Activated B cell treated with CpG ODN at 0.5 μM for 24 hours (primary cell): ENCODE measurements at regions not wholly inside any gene's neighbourhood (a gene's known extent, or its start where the extent isn't known, plus 50 kb on each side); places are given as distances from the start of the nearest gene placed in this dataset.

ENCODE experiments used
- ATAC-seq: fragments of 200-7000 bp; cut with Tn5 transposase; one replicate; pipeline ENCODE4 v1.10.0; 2021; ENCODE audit warnings: low read depth, mild to moderate bottlenecking, moderate library complexity
- CTCF ChIA-PET: fragments of 350-600 bp; sonication (Branson Sonifier 250); formaldehyde crosslinking; loops from one replicate; lab custom pipeline; 2021; ENCODE audit warnings: antibody characterized with exemption; lab: Charles Lee
- POLR2A ChIA-PET: fragments of 350-600 bp; sonication (Branson Sonifier 250); formaldehyde crosslinking; loops from one replicate; lab custom pipeline; 2021; ENCODE audit warnings: antibody characterized with exemption; lab: Charles Lee
- DNase-seq: peaks from one replicate; pipeline ENCODE4 v3.0.0; 2022
- H3K27ac Mint-ChIP-seq: one replicate; pipeline ENCODE4 v1.8.0; 2020; ENCODE audit warnings: mixed read lengths
- H3K27me3 Mint-ChIP-seq: one replicate; pipeline ENCODE4 v1.8.0; 2021; ENCODE audit warnings: mixed read lengths
- H3K36me3 Mint-ChIP-seq: one replicate; pipeline ENCODE4 v1.8.0; 2021; ENCODE audit warnings: low read depth, mixed read lengths
- H3K4me1 Mint-ChIP-seq: one replicate; pipeline ENCODE4 v1.8.0; 2021; ENCODE audit warnings: mixed read lengths
- H3K4me3 Mint-ChIP-seq: one replicate; pipeline ENCODE4 v1.8.0; 2020; ENCODE audit warnings: mild to moderate bottlenecking, mixed read lengths
- H3K9me3 Mint-ChIP-seq: one replicate; pipeline ENCODE4 v1.8.0; 2020; ENCODE audit warnings: mixed read lengths
- intact Hi-C: fragments of 100-400 bp; cut with micrococcal nuclease; formaldehyde crosslinking; loops from one replicate; pipeline ENCODE4 v1.15.1; 2024
- TF ChIP-seq, protein P1 (sequence below): fragments of 200-600 bp; IDR thresholded peaks from one replicate; pipeline ENCODE4 v1.8.0; 2022; ENCODE audit warnings: antibody characterized with exemption, mild to moderate bottlenecking

DNA sequence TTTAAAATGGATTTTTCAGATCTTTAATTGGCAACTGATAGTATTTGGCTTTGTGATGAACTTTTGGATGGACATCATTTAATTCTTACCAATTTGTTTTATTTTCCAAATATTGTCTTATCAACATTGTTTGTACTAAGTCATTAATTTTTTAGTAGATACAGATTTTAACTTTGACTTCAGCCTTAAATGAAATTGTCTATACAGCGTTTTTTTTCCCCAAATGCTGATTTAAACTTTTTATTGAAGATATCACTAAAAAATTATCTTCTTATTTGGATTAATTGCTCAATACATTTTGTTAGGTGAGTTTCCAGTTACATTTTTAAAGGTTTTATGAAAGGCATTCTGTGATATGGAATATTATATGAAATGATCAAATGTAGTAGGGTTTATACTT lies 123.6 kb upstream of the MMS22L start:
- no peak overlapping the region for H3K4me3 Mint-ChIP-seq
- no peaks in the 10 kb centered on the region for H3K36me3 Mint-ChIP-seq
- DNase-seq (no peak), ATAC-seq (no peak)
- ChIA-PET POLR2A (no interaction called here), CTCF (no interaction called here)
- TF ChIP-seq, protein P1, sequence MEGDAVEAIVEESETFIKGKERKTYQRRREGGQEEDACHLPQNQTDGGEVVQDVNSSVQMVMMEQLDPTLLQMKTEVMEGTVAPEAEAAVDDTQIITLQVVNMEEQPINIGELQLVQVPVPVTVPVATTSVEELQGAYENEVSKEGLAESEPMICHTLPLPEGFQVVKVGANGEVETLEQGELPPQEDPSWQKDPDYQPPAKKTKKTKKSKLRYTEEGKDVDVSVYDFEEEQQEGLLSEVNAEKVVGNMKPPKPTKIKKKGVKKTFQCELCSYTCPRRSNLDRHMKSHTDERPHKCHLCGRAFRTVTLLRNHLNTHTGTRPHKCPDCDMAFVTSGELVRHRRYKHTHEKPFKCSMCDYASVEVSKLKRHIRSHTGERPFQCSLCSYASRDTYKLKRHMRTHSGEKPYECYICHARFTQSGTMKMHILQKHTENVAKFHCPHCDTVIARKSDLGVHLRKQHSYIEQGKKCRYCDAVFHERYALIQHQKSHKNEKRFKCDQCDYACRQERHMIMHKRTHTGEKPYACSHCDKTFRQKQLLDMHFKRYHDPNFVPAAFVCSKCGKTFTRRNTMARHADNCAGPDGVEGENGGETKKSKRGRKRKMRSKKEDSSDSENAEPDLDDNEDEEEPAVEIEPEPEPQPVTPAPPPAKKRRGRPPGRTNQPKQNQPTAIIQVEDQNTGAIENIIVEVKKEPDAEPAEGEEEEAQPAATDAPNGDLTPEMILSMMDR: no peak
- intact Hi-C loops: no loop called here
- no peaks in the 10 kb centered on the region for H3K27me3 Mint-ChIP-seq
- no peak overlapping the region for H3K27ac Mint-ChIP-seq
- no peaks in the 10 kb centered on the region for H3K9me3 Mint-ChIP-seq
- H3K4me1 Mint-ChIP-seq: no peaks in the 10 kb centered on the region

DNA sequence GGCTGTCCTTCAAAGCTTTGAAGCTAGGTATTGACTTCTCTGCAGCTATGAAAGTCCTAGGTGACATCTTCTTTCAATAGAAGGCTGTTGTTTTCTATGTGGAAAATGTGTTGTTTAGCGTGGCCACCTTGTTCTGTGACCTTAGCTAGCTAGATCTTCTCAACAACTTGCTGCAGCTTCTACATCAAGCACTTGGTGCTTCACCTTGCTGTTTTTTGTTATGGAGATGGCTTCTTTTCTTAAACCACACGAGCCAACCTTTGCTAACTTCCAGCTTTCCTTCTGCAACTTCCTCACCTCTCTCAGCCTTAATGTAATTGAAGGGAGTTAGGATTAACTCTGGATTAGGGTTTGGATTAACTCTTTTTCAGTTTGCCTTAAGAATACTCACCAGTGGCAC lies 128.6 kb upstream of the MMS22L start:
- no peak for ATAC-seq
- TF ChIP-seq, protein P1: no peak
- no peak overlapping the region for H3K4me3 Mint-ChIP-seq
- no peaks in the 10 kb centered on the region for H3K9me3 Mint-ChIP-seq
- H3K27ac Mint-ChIP-seq: no peak overlapping the region
- H3K4me1 Mint-ChIP-seq: no peaks in the 10 kb centered on the region
- no peak for DNase-seq
- ChIA-PET CTCF (no interaction called here), POLR2A (no interaction called here)
- no peaks in the 10 kb centered on the region for H3K36me3 Mint-ChIP-seq
- H3K27me3 Mint-ChIP-seq: peaks cover 3% of the 10 kb centered on the region
- intact Hi-C loops: no loop called here

DNA sequence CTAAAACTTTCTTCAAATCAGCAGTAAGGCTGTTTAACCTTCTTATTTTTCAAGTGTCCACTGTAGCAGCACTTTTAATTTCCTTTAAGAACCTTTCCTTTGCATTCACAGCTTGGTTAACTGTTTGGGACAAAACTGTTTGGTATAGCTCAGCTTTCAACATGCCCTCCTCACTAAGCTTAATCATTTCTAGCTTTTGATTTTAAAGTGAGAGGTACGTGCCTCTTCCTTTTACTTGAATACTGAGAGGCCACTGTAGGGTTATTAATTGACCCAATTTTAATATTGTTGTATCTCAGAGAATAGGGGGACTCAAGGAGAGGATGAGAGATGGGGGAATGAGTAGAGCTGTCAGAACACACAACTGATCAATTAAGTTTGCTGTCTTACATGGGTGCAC lies 129.5 kb upstream of the MMS22L start:
- CTCF ChIA-PET: no interaction called here
- Mint-ChIP-seq H3K9me3 (no peaks in the 10 kb centered on the region), H3K36me3 (no peaks in the 10 kb centered on the region), H3K4me3 (no peak overlapping the region), H3K4me1 (no peaks in the 10 kb centered on the region), H3K27ac (no peak overlapping the region), H3K27me3 (peaks cover 3% of the 10 kb centered on the region)
- no peak for DNase-seq
- ATAC-seq: no peak
- intact Hi-C loops: no loop called here
- POLR2A ChIA-PET: no interaction called here
- TF ChIP-seq, protein P1: no peak

DNA sequence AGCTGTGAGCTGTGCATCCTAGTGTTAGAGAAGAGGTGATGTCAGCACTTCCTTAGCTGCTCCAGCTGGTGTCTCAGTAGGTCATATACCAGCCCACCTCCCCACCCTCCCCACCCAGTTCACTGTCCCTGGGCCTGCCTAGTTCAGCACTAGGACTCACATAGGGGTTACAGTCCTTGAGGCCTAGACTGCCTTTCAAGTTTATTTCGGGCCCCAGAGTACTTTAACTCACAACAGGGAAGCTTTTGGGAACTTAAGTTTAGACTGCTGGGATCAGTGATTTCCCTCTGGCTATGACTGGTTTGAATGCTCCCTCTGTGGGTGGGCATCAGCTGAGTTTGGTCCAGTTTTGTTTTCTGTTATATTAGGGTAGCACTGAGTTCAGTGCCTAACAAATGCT lies 139.2 kb upstream of the MMS22L start:
- POLR2A ChIA-PET: no interaction called here

DNA sequence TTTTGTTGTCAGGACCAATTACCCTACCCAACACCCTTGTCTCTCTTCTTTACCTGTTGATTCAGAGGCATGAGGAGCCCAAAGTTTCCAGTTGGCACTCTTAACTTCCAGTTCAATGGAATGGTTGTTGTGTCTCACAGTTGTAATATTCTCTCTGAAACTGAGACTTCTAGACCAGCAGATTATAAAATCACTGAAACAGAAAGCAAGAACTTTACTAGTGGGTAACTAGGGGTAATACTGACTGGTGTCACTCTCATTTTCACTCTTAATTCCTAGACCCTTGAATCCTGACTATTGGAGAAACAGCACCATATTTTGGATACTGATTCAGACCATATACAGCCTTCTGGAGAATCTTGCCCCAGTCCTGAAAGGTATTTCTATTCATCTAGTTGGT lies 140.2 kb upstream of the MMS22L start:
- H3K36me3 Mint-ChIP-seq: no peaks in the 10 kb centered on the region

More for the DNA sequence above, 139.2 kb upstream of the MMS22L start:
- ATAC-seq (no peak), DNase-seq (no peak)
- Mint-ChIP-seq H3K27ac (no peak overlapping the region), H3K4me3 (no peak overlapping the region), H3K4me1 (no peaks in the 10 kb centered on the region), H3K9me3 (peaks cover 8% of the 10 kb centered on the region), H3K27me3 (peaks cover 7% of the 10 kb centered on the region), H3K36me3 (no peaks in the 10 kb centered on the region)
- intact Hi-C loops: no loop called here
- CTCF ChIA-PET: no interaction called here
- TF ChIP-seq, protein P1: no peak

More for the DNA sequence above, 140.2 kb upstream of the MMS22L start:
- Mint-ChIP-seq H3K4me3 (no peak overlapping the region), H3K27ac (no peak overlapping the region), H3K4me1 (no peaks in the 10 kb centered on the region), H3K27me3 (peaks cover 4% of the 10 kb centered on the region), H3K9me3 (peaks cover 8% of the 10 kb centered on the region)
- ChIA-PET CTCF (no interaction called here), POLR2A (no interaction called here)
- ATAC-seq (no peak), DNase-seq (no peak)
- intact Hi-C loops: no loop called here
- TF ChIP-seq, protein P1: no peak
